ENCODE measurements at regions not wholly inside any gene's neighbourhood (a gene's known extent, or its start where the extent isn't known, plus 50 kb on each side); places are given as distances from the start of the nearest gene placed in this dataset.

- DNase-seq, result no peak
Measured at GRCh38 chr18:61756244-61756643, 136.6 kb downstream of the RNF152 start.

GRCh38 chr18:61755555-61755954 lies 137.3 kb downstream of the RNF152 start:
- DNase-seq, result no peak

- DNase-seq, result no peak
Measured at GRCh38 chr18:61754039-61754583, 138.7 kb downstream of the RNF152 start.

GRCh38 chr18:61753373-61753772 lies 139.4 kb downstream of the RNF152 start:
- no peak for DNase-seq

- no peak for DNase-seq
Measured at GRCh38 chr18:61752973-61753372, 139.8 kb downstream of the RNF152 start.

- no peak for DNase-seq
Measured at GRCh38 chr18:61750840-61751668, 141.8 kb downstream of the RNF152 start.

GRCh38 chr18:61749546-61749945 lies 143.3 kb downstream of the RNF152 start:
- no peak for DNase-seq

- no peak for DNase-seq
Measured at GRCh38 chr18:61749031-61749430, 143.8 kb downstream of the RNF152 start.

GRCh38 chr18:61748004-61748403 lies 144.8 kb downstream of the RNF152 start:
- DNase-seq, result no peak

- no peak for DNase-seq
Measured at GRCh38 chr18:61743775-61744531, 148.9 kb downstream of the RNF152 start.

GRCh38 chr18:61742565-61743429 lies 150.0 kb downstream of the RNF152 start:
- no peak for DNase-seq

GRCh38 chr18:61741881-61742454 lies 150.8 kb downstream of the RNF152 start:
- no peak for DNase-seq

- no peak for DNase-seq
Measured at GRCh38 chr18:61738488-61738887, 154.3 kb downstream of the RNF152 start.

- DNase-seq, result no peak
Measured at GRCh38 chr18:61738042-61738441, 154.8 kb downstream of the RNF152 start.

- no peak for DNase-seq
Measured at GRCh38 chr18:61736133-61736532, 156.7 kb downstream of the RNF152 start.

GRCh38 chr18:61735564-61736102 lies 157.2 kb downstream of the RNF152 start:
- no peak for DNase-seq

- DNase-seq, result no peak
Measured at GRCh38 chr18:61734396-61734795, 158.4 kb downstream of the RNF152 start.

- DNase-seq, result no peak
Measured at GRCh38 chr18:61732854-61733253, 160.0 kb downstream of the RNF152 start.

GRCh38 chr18:61731693-61732376 lies 161.0 kb downstream of the RNF152 start:
- no peak for DNase-seq

GRCh38 chr18:61731178-61731577 lies 161.6 kb downstream of the RNF152 start:
- DNase-seq, result no peak

GRCh38 chr18:61729322-61729721 lies 163.5 kb downstream of the RNF152 start:
- DNase-seq, result no peak
